GM18499 (cell line): ENCODE measurements at regions not wholly inside any gene's neighbourhood (a gene's known extent, or its start where the extent isn't known, plus 50 kb on each side); places are given as distances from the start of the nearest gene placed in this dataset.

Experiments used
- ATAC-seq: cut with Tn5 transposase; IDR thresholded peaks from one replicate; pipeline ENCODE4 v1.9.1; 2021; ENCODE audit warnings: moderate number of reproducible peaks; ENCODE audit not compliant: insufficient read depth, unreplicated experiment

DNA sequence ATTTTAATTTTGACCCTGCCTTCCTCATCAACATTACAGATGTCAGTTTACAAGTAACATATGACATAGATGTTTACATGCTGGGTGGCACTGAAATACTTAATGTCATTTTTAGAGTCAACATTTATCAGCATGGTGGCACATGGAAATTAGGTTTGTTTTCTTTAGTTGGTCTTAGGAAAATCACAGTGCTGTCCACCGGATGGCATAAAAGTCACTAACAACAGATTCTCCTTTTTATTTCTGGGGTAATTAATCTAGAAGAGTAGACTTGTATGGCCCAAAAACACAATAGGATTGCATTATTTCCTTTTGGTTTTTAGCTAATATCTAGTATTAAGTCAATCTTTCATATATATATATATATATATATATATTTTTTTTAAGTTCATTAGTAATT is 88.6 kb upstream of the HHIP start:
- no peak for ATAC-seq

DNA sequence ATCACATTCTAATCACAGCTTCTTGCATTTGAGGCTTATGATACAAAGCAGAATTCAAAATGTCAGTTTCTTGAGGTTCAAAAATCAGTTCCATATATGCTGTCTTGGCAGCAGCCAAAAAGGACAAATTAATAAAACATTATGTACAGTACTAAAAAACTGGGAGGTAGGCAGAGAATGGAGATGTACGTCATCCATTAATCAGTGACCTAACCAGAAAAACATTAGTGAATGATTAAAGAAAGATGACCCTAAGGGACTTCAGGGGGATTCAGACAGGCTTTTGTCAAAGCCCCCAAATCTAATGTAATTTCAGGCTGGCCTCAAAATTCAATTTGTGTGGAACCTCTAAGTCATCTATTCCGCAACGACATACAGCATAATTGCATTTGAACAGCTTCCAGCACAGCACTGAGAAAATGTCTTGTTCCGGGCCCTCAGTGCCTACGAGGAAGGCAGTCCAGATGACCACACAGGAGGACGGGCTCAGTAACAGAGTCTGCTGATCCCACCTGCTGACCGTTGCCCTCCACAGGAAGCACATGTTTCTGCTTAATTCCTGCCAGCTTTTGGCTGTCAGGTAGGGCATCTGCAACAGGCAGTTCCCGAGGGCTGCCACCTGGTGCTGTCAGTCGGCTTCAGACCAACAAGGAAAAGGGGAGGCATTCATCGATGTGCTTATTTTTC is 83.8 kb upstream of the HHIP start:
- no peak for ATAC-seq

DNA sequence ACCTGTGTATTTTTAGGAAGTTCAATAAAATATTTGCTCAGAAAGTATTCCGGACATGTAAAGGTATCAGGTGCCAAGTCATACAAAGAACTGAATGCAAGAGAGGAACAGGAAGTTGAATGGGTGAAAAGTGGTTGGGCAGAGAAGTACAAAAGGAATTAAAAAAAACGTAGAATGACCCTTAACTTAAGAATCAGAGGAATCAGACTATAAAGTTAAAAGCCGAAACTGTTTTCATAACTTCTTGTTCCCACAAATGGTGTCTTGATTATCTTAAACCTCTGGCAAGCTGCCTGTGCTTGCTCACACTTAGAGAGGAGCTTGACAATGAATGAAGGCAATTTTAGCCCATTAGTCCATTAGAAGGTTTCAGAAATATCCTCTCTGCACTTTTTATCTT is 81.6 kb upstream of the HHIP start:
- ATAC-seq: no peak

DNA sequence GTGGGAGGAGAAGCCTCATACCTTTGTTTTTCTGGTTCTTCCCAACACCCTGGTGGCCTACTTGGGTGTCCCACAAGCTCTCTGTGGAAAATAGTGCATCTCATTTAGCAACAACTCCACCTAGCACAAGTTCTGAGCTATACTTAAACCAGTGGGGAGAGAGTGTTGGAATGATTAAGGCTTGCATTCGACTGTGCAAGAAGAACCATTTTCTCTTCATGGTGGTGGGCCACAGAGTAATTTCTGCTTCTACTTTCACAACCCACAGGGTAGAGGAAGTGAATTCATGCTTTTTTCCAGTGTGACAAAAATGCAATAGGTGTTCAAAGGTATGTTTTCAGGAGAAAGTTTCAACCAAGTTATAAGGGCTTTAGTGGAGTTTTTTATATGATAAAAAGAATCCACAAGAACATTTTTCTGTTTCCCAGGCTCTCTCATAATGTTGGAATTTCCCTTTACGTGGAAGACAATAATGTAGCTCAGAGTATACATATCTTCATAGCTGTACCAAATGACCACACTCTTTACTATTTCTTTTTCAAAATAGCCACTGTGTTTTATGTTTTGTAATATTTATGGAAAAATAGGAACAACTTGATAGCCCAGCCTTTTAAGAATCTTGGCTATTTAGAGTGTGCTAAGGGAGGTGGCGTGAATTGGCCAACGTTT is 80.3 kb upstream of the HHIP start:
- ATAC-seq: no peak

DNA sequence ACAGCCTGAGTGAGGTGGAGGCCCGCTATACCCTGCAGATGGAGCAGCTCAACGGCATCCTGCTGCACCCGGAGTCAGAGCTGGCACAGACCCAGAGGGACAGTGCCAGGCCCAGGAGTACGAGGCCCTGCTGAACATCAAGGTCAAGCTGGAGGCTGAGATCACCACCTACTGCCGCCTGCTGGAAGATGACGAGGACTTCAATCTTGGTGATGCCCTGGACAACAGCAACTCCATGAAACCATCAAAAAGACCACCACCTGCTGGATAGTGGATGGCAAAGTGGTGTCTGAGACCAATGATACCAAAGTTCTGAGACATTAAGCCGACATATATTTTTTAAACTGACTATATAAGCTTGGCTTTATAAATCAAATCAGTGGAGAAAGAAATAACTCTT is 73.3 kb upstream of the HHIP start:
- no peak for ATAC-seq

DNA sequence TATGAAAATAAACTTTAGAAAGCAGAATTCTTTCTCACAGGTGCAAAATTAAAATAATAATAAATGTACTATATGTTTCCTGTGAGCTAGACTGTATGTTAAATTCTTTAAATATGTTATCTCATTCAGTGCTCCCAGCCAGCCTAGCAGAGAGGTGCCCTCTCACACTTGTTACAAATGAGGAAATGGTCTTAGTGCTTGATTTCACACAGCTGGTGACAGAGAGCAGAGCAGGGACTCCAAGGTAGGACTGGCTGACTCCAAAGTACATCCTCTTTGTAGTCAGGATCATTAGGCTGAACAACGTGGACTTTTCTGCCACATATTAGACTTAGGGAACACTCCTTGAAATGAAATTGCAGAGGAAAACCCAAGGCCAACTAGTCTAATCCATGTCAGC is 72.0 kb upstream of the HHIP start:
- no peak for ATAC-seq

DNA sequence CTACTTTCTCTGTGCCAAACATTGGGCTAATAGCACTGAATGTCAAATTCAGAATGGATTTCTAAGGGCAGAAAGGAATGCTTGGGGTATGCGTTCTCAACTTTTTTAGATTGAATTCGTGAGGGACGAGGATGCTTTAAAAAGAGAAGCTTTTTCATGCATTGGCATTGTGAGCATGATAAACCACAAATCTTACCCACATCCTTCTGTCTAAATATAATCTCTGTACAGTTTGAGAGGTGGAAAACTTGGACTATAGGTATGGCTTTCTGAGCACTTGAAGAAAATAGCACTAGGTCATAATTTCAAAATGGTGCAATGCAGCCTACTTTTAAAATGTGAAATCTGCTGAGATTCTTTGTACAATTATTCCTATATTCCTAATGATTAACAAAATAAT is 71.4 kb upstream of the HHIP start:
- ATAC-seq: no peak

DNA sequence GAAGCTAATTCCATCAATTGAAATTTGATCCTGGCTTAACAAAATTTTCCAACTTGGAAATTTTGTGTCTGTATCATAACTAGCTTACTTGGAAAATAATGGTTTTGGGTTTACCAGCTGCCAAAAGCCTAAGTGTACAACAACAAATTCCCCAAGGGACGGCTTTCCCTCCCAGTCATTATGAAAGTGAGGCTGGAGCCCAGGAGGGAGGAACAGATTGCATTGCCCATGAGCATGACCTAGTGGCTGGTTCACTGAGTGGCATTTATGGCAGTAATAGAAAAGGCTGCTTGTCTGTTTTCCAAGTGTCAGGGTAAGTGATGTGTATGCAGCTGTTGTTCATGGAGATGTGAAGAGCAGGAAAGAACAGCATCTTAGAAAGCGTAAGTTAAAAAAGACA is 70.8 kb upstream of the HHIP start:
- no peak for ATAC-seq

DNA sequence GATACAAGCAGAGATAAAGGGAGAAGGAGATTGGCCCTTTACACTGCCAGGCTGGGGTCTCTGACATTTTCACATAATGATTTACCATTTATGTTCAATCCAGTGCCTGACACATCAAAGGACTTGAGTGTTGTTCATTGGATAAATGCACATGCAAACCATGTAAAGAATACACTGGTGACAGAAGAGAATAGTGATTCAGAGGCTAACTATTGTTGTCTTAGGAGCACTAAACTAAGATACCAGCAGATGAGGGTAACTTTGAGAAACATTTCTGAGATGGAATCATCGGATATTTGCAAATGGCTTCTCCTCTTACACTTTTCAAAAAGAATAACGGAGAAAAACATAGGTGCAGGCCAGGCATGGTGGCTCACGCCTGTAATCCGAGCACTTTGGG is 67.3 kb upstream of the HHIP start:
- ATAC-seq: no peak

DNA sequence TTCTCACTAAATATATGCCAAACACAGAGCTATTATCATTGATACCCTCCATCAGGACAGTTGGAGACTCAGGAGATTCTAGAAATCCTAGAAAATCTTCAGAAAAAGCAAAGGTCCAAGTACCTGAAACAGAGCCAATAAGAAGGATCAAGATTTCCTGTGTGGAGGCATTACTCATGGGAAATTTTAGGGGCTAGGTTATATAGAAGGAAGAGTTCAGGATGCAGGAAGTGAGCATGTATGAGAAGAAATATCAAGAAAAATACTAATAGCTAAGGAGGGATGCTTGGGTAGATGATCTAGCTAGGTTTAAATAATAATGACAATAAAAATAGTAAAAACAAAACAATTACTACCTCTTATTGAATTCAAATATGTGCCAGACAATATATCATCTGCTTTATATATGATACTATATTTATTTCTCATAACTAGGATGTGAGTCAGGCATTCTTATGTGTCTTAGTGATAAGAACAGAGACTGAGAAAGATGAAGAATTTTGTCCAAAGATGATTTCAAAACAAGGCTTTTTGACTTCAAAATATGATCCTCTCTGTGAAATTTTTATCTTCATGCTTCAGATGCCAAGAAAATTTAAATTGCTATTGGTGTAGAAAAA is 66.4 kb upstream of the HHIP start:
- ATAC-seq: no peak

DNA sequence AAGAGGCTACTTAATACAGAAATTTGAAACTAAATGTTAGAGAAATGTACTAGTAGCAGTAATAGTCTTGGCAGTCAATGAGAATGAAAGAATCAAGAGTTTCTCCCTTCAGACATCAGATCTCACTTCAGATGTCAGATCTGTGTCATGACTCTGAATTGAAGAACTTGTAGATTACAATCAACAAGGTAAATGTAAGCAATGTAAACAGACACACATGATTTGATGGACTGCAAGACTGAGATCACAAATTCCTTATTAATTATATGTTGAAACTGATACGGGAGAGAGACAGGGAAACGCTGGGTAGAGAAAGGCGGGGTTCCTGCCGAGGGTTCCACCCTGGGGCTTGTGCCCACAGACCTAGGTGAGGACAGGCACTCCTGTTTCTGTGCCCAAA is 65.5 kb upstream of the HHIP start:
- no peak for ATAC-seq

DNA sequence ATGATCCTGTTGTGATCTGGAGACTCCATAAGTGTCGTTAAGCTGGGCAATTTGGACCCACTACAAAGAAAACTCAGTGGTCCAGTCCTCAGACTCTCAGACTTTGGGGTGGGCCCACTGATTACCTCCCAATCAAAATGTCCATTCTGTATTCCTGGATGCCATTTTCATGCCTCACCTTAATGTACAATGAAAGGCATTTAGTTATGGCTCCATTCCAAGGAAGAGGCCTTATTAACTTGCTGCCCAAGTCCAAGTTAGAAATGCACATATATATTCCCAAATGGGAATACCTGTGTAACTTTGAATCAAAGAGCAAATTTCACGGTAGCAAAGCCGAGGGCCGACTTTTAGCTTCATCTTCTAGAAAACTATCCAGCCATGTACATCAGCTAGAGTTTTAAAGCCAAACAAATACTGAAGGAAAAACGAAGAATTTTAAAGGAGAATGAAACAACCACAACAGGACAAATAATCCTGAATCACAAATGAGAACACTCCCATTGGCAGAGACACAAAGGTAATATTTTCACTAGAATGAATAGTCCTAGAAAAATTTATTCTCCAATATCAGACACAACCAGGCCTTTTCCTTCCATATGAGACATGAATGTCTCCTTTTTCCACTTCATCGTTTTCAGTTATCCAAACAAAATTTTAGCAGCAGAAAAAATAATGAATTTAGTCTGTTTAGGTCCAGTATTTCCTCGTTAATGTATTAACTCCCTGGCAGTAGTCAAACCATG is 63.7 kb upstream of the HHIP start:
- no peak for ATAC-seq

DNA sequence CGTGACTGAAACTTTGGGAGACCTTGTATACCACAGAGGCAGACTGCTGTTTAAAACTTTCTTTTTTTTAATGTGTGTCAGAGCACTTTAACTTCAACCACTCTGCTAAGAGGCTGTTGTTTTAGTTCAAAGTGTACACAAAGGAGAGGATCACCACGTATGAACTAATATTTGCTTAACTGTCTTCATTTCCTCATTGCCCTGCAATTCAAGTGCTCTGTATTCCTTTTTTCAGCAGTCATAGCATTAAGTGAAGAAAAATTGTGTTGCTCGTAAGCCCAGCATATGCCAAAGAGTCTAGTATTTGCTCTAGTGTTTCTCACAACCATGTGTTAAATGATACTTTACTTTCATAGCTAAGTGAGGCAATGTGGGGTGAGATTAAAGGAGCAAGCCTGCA is 63.0 kb upstream of the HHIP start:
- no peak for ATAC-seq

DNA sequence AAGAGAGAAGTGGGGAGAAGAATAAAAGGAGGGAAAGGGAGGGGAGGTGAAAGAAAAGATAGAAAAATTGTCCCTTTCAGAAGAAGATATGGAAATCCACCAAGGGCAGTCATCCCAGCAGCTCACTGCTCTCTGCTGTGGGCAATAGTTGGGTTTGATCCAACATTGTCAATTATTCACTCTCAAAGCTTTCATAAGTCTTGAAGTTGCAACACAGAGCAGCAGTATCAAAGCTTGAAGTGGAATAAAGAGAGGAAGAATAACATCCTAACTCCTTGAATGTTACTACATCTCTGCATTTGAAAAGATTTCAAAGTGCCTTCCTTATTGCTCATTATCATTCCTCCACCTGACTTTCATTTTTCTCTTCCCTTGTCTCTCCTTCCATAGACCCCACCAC is 62.3 kb upstream of the HHIP start:
- ATAC-seq: no peak

DNA sequence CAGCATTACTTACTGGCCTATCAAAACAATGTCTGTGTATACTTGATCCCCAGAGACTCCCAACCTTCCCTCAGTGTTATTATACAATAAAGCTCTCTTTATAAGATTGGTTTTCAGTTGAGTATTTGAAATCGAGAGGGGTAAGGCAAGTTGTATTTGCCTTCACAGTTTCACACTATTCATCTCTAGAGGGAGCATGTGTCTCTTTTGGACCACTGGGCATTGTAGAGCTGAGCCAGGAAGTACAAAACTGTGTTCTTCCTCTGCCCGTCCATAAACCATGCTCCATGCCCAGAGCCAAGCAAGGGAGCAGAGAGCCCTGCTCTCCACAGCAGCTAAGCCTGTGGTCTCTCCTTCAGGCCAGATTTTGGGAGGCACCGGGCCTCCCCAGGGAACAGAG is 61.5 kb upstream of the HHIP start:
- ATAC-seq: no peak

DNA sequence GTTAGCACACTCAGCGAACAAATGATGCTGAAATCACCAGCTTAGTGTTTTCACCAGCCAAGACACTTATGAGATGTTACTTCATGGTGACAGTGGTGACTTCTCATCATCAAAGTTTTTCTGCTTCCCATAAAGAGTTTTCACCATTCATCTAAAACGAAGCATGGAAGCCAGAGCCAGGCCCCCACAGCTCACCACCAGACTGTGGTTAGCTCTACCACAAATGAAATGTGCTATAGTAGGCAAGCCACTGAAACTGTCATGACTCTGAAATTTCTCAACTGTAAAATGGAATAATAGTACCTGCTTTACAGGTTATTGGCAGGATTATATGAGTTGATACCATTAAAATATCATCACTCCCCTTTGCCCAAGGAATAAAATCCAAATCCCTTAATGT is 56.4 kb upstream of the HHIP start:
- ATAC-seq: no peak

DNA sequence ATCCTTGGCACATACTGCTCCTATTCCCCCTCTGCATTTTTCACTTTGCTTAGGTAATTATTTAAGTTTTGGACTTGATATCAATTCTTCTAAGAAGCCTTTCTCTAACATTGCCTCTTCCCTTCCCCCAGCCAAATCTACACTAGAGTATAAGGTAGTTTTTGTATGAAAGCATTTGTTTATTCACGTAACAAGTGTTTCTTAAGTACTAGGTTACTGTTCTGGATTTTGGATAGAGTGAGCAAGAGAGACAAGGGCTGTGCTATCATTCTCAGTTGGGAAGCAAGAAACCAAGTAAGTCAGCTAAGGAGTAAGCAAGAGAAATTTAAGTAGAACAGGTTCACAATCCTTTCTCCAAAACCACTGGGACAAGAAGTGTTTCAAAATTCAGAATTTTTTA is 55.9 kb upstream of the HHIP start:
- no peak for ATAC-seq

DNA sequence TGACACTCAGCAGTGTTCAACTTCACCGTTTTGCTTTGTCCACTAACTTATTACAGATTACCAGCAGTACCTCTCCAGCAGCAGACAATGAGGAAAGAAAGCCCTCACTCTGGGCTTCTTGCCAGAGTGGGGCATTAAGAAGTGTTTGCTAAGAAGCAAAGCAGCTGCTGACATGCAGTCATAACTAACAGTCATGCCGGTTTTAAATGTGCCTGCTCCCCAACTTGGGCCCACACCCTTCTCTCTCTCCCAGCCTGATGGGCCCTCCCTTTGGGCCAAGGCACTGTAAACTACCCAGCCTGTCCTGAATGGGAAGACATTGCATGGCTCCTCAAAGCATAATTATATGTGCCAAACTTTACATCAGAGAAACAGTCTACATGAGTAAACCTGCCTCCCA is 54.6 kb upstream of the HHIP start:
- no peak for ATAC-seq

DNA sequence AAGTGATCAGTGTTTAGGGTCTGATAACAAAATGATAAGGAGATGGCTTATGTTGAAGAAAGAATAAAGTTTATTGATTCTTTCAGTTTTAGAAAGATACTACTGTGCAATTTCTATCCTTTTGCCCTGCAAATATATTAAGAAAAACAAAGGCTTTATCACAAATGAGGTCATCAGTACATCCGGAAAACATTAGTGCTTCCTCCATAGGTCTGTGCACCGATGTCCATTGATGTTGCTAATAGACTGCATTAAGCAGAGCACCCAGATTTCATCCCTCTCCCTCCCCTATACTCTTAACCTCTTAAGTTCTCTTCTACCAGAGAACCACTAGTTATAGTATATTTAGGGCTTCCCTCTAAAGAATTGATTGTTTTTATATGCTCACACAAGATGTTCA is 53.7 kb upstream of the HHIP start:
- no peak for ATAC-seq

DNA sequence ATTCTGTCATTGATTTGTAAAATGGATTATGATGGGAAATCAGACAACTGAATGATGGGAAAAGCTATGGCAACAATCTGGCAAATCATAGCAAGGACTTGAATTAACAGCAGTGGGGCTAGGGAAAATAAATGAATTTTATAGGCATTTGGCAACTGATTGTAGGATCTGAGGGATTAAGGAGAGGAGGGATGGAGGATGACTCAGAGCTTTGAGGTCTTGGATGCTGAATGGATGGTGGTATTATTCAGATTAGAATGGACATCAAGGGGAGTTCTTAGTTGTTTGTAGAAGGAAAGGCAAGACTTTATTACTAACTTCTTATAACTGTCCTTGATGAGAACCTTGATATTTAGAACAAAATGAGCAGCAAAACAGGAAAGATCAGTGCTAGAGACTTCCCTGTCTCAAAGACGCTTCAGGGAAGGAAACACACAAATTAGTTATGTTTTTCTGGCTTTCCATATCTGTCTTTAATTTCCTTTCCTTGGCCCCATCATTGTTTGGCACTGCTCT is 51.4 kb upstream of the HHIP start:
- no peak for ATAC-seq

DNA sequence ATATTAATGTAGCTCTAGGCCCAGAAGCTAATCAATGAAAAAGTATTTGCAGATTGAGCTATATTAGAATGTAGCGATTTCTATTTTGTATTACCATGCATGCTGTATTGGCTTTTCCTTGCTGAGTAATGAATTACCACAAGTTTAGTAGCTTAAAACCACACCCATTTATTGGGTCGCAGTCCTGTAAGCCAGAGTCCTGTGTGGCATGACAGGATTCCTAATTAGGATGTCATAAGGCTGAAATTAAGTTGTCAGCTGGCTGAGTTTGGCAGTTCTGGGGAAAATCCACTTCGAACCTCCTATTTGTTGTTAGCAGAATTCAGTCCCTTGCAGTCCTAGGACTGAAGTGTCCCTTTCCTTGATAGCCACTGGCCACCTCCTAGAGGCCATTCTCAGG is 50.3 kb upstream of the HHIP start:
- no peak for ATAC-seq
